NCI-H446 (cell line): ENCODE measurements at regions not wholly inside any gene's neighbourhood (a gene's known extent, or its start where the extent isn't known, plus 50 kb on each side); places are given as distances from the start of the nearest gene placed in this dataset.

ENCODE experiments used
- DNase-seq, 2 experiments: peaks; one replicate each; lab custom pipeline; 2025; lab: John Stamatoyannopoulos, UW

- DNase-seq = no peak
Observed at GRCh38 chr4:180913750-180914149, 1329.5 kb upstream of the TENM3 start.

- DNase-seq = no peak
Observed at GRCh38 chr4:180923486-180923885, 1319.7 kb upstream of the TENM3 start.

- no peak for DNase-seq
Observed at GRCh38 chr4:180925805-180926204, 1317.4 kb upstream of the TENM3 start.

GRCh38 chr4:180926277-180926676, 1316.9 kb upstream of the TENM3 start:
- DNase-seq = no peak

- DNase-seq = no peak
Observed at GRCh38 chr4:180932370-180933001, 1310.7 kb upstream of the TENM3 start.

GRCh38 chr4:180937083-180937482, 1306.1 kb upstream of the TENM3 start:
- DNase-seq = no peak

- no peak for DNase-seq
Observed at GRCh38 chr4:180940680-180941079, 1302.5 kb upstream of the TENM3 start.

- no peak for DNase-seq
Observed at GRCh38 chr4:180942367-180942916, 1300.8 kb upstream of the TENM3 start.

- no peak for DNase-seq
Observed at GRCh38 chr4:180946188-180946587, 1297.0 kb upstream of the TENM3 start.

- no peak for DNase-seq
Observed at GRCh38 chr4:180947425-180947824, 1295.8 kb upstream of the TENM3 start.

- no peak for DNase-seq
Observed at GRCh38 chr4:180949424-180950213, 1293.6 kb upstream of the TENM3 start.

- no peak for DNase-seq
Observed at GRCh38 chr4:180950377-180950776, 1292.8 kb upstream of the TENM3 start.

- DNase-seq = no peak
Observed at GRCh38 chr4:180951312-180951711, 1291.9 kb upstream of the TENM3 start.

GRCh38 chr4:180953572-180953971, 1289.6 kb upstream of the TENM3 start:
- no peak for DNase-seq

- no peak for DNase-seq
Observed at GRCh38 chr4:180960743-180961401, 1282.3 kb upstream of the TENM3 start.

GRCh38 chr4:180962268-180962667, 1280.9 kb upstream of the TENM3 start:
- no peak for DNase-seq

GRCh38 chr4:180966312-180966711, 1276.9 kb upstream of the TENM3 start:
- no peak for DNase-seq

GRCh38 chr4:180967936-180968335, 1275.3 kb upstream of the TENM3 start:
- DNase-seq = no peak

- DNase-seq = no peak
Observed at GRCh38 chr4:180973894-180974293, 1269.3 kb upstream of the TENM3 start.

- DNase-seq = no peak
Observed at GRCh38 chr4:180990931-180991330, 1252.3 kb upstream of the TENM3 start.

- no peak for DNase-seq
Observed at GRCh38 chr4:180993244-180993836, 1249.9 kb upstream of the TENM3 start.

- no peak for DNase-seq
Observed at GRCh38 chr4:180994722-180995121, 1248.5 kb upstream of the TENM3 start.
